ENCODE measurements at regions not wholly inside any gene's neighbourhood (a gene's known extent, or its start where the extent isn't known, plus 50 kb on each side); places are given as distances from the start of the nearest gene placed in this dataset.

DNA sequence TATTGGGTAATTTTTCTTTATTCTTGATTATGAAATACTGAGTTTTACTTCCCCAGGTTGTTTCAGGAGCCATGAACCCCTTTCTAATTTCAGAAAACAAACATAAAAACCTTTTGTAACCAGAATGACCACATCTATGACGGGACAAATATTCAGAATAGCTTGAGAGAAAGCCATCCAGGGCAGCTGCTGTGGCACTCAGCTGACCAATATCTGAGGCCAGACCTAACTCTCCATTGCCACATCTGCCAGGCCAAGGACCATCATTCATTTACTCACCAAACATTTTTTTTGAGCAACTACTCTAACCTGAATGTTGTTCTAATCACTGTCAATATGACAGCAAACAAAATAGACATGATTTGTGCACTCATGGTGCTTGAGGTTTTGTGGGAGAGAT, 608.3 kb upstream of the PKN2 start:
- DNase-seq (ENCODE audit: low read depth, low spot score): no peak
- in situ Hi-C loops (cut with HindIII; ENCODE audit: low pct_unique_long_range_greater_than_20kb, low sequenced_read_pairs): no loop called here

GRCh38 chr1:88079036-88079435, 605.0 kb upstream of the PKN2 start:
- DNase-seq (ENCODE audit: low read depth, low spot score): peak; percentile 29
- in situ Hi-C loops (cut with HindIII; ENCODE audit: low pct_unique_long_range_greater_than_20kb, low sequenced_read_pairs): no loop called here

DNA sequence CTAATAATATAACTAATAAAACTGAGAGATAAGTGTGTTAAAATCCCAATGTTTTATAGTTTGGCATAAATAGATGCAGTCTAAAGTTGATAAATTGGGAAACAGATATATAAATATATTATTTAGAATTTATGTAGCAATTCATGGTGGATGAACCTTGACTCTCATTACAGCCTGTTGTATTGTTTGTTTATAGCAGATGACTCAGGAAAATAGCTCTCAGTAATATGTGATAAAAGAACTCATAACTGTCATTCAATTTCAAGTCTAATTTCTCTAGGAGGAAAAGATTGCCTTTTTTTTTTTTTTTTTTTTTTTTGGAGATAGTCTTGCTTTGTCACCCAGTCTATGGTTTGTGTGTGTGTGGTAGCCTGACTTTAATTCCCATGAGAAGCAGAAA, 603.2 kb upstream of the PKN2 start:
- no peak for DNase-seq (ENCODE audit: low read depth, low spot score)
- in situ Hi-C loops (cut with HindIII; ENCODE audit: low pct_unique_long_range_greater_than_20kb, low sequenced_read_pairs): no loop called here

DNA sequence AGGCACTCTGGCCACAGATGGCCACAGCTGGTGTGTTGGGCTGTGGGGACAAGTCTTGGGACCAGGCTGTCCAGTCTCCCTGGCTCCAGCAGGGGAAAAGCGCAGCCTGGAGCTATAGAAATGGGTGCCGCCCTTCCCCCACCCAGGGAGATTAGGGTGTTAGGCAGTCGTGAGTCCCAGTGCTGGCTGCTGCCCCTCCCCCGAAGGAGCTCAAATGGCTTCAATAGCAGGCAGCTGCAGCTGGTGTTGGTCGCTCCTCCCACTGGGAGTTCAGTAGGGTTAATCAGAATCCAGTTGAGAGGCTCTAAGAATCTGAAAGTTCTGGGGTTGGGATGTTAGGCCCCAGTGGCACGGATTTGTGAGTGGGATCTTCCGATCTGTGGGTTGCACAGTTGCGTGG, 595.6 kb upstream of the PKN2 start:
- in situ Hi-C loops (cut with HindIII; ENCODE audit: low pct_unique_long_range_greater_than_20kb, low sequenced_read_pairs): no loop called here
- no peak for DNase-seq (ENCODE audit: low read depth, low spot score)

DNA sequence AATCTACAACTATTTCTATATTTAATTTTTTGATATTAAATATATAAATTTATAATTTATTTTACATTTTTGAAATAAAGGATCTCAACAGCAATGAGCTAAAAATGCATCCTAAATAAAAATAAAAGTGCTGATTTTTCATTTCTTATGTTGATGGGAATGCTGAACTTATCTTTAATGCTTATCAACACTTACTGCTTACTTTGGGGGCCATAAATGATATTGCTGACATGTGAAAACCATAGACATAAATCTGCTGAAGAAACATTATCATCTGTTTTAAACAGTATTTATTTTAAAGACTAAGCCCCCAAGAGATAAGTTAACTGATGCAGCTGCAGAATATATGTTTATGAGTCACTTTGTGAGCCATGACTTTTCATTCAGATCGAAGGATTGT, 594.1 kb upstream of the PKN2 start:
- in situ Hi-C loops (cut with HindIII; ENCODE audit: low pct_unique_long_range_greater_than_20kb, low sequenced_read_pairs): no loop called here
- DNase-seq (ENCODE audit: low read depth, low spot score): no peak

DNA sequence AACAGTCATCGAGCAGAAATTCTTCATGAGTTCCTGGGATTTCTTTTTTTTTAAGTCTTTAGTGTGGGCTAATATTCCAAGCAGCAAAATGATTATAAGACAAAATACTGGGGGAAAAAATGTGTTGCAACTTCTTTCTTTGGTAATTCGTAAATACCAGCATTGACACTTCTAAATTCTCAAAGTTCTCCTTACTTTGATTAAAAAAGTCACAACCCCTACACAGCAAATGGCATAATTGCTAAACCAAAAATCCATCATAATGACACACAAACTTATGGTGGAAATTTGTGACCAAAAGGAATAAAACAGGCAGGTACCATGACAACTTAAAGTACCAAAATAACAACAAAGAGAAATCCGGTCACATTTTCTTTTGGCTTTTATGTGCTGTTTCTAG, 585.2 kb upstream of the PKN2 start:
- in situ Hi-C loops (cut with HindIII; ENCODE audit: low pct_unique_long_range_greater_than_20kb, low sequenced_read_pairs): no loop called here
- no peak for DNase-seq (ENCODE audit: low read depth, low spot score)

GRCh38 chr1:88101041-88101440, 583.0 kb upstream of the PKN2 start:
- DNase-seq (ENCODE audit: low read depth, low spot score): no peak
- in situ Hi-C loops (cut with HindIII; ENCODE audit: low pct_unique_long_range_greater_than_20kb, low sequenced_read_pairs): no loop called here

- DNase-seq (ENCODE audit: low read depth, low spot score): no peak
- in situ Hi-C loops (cut with HindIII; ENCODE audit: low pct_unique_long_range_greater_than_20kb, low sequenced_read_pairs): no loop called here
Measured at GRCh38 chr1:88104236-88104635, 579.8 kb upstream of the PKN2 start.

- no peak for DNase-seq (ENCODE audit: low read depth, low spot score)
- in situ Hi-C loops (cut with HindIII; ENCODE audit: low pct_unique_long_range_greater_than_20kb, low sequenced_read_pairs): no loop called here
Measured at GRCh38 chr1:88104886-88105285, 579.2 kb upstream of the PKN2 start.

DNA sequence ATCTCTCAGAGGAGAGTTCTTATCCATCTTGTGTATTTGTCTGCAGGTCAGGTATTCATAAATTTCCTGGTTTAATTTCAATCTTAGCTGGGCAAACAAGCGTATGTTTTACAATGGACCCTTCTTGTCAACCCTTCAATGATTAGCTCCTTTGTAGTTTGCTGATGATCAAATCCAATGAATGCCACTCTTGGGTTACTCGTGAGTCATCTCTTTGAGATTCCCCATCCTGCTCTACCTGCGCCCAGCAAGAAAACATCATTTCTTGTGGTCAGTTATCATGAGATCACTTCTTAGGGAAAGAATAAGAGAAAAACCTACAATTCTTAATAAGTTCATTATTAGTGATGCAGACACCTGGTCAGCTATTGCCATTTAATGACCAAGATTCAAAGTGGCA, 572.3 kb upstream of the PKN2 start:
- in situ Hi-C loops (cut with HindIII; ENCODE audit: low pct_unique_long_range_greater_than_20kb, low sequenced_read_pairs): no loop called here
- no peak for DNase-seq (ENCODE audit: low read depth, low spot score)

DNA sequence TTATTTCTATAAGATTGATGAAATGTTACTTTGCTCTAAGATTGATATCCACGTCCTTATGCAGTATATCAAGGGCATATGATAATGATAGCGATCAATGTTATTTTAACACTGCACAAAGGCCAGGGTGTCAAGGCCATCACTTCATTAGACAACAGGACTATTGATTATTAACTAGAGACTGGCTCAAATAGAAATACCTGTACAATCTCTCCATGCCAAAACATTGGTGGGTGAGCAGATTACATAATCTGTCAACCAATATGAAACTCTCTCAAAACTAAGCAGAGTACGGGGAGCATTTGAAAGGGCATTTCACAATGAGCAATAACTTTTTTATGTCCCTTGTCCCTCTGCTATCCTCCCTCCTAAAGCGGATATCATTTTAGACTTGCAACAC, 566.5 kb upstream of the PKN2 start:
- no peak for DNase-seq (ENCODE audit: low read depth, low spot score)
- in situ Hi-C loops (cut with HindIII; ENCODE audit: low pct_unique_long_range_greater_than_20kb, low sequenced_read_pairs): no loop called here

DNA sequence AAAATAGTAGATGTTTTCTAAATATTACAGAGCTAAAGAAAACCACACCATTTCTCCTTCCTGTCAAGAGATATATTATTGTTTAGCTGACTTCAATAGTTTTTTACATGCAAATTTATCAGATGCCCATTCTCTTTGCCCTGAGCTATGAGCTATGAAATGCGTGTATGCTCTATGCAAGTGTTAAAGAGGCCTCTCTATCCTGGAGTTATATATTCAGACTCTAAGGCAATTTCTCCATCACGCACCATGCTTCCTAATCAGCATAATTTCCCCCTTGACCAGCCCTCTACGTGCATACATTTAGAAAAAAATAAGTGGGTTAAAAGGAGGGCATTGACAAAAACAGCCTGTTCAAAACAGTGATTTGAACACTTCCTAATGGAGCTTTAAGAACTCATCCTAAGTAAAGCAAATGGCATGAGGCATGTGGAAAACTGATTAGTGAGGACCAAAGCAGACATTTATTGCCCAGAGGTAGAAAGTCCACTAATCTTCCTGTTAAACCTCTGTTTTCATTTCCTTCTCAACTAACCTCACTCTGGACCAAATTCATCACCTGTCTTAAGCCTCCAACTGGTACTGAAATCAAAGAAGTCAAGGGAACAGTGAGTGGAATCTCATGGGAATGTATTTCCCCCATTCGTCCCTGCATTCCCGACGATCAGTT, 565.8 kb upstream of the PKN2 start:
- DNase-seq (ENCODE audit: low read depth, low spot score): no peak
- in situ Hi-C loops (cut with HindIII; ENCODE audit: low pct_unique_long_range_greater_than_20kb, low sequenced_read_pairs): no loop called here

- DNase-seq (ENCODE audit: low read depth, low spot score): no peak
- in situ Hi-C loops (cut with HindIII; ENCODE audit: low pct_unique_long_range_greater_than_20kb, low sequenced_read_pairs): no loop called here
Measured at GRCh38 chr1:88124614-88125013, 559.5 kb upstream of the PKN2 start.

DNA sequence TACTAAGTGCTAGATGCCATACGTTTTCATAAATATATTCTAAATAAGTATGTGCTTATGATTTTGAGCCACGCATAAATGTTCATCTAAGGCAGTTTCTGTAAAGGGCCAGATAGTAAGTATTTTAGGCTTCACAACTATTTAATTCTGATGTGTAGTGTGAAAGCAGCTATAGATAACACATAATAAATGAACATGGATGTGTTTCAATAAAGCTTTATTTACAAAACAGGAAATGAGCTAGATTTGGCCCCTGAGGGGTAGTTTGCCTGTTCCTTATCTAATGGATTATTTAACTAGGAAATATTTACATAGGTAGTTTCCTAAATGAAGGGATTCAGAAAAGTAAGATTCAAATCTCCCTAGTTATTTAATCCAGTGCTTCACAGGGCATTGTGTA, 557.6 kb upstream of the PKN2 start:
- DNase-seq (ENCODE audit: low read depth, low spot score): no peak
- in situ Hi-C loops (cut with HindIII; ENCODE audit: low pct_unique_long_range_greater_than_20kb, low sequenced_read_pairs): no loop called here

DNA sequence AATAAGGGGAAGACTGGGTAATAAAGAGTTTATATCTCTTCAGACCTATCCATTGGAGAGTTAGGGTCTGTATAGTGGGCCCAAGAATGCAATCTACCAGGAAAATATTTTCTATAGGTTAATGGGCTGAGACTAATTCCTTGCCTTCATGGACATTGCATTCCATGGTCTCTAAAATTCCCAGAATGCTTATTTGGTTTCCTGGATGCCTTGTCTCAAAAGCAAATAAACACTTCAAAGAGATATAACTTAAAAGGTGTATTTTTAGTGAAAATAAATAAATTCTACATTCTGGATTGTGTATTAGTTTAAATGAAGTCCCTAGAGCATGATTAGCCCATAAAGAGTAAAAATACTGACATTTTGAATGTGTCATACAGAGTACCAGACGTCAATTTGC, 550.1 kb upstream of the PKN2 start:
- DNase-seq (ENCODE audit: low read depth, low spot score): no peak
- in situ Hi-C loops (cut with HindIII; ENCODE audit: low pct_unique_long_range_greater_than_20kb, low sequenced_read_pairs): no loop called here

- in situ Hi-C loops (cut with HindIII; ENCODE audit: low pct_unique_long_range_greater_than_20kb, low sequenced_read_pairs): no loop called here
- DNase-seq (ENCODE audit: low read depth, low spot score): no peak
Measured at GRCh38 chr1:88134983-88135921, 548.8 kb upstream of the PKN2 start.

DNA sequence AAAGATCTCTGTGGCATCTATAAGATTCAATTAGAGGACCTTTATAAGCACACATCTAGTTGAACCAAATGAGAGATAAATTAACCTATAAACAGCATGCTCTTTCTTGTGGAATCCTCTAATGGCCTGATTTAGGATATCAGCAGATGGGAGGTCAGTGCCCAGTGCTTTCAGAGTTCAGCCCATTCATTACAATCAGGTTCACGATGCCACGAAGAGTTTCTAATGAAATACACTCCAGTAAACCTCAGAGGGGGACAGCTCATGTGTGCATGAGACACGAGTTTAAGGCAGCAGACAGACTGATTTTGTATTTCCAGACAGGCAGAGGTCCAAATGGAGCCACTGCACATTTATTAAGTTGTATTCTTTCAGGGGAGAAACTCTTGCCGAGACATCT, 544.4 kb upstream of the PKN2 start:
- no peak for DNase-seq (ENCODE audit: low read depth, low spot score)
- in situ Hi-C loops (cut with HindIII; ENCODE audit: low pct_unique_long_range_greater_than_20kb, low sequenced_read_pairs): no loop called here

DNA sequence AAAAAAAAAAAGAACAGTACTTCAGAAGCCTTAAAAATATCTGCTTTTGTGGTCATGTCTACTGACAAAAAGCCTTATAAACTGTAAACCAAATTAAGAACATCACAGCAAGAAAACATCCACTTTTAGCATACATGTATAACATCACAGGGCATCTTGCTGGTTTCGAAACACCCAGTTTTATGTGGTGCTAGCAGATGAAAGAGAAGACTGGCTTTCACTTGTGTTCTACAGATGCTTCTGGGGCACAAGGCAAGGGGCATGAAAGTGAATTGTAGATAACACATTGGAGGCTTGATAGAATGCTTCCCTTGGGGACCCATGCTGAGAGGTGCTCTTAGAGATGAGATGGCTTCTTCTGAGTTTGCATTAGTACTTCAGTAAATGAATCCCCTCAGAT, 543.7 kb upstream of the PKN2 start:
- in situ Hi-C loops (cut with HindIII; ENCODE audit: low pct_unique_long_range_greater_than_20kb, low sequenced_read_pairs): no loop called here
- no peak for DNase-seq (ENCODE audit: low read depth, low spot score)

GRCh38 chr1:88141499-88142074, 542.5 kb upstream of the PKN2 start:
- in situ Hi-C loops (cut with HindIII; ENCODE audit: low pct_unique_long_range_greater_than_20kb, low sequenced_read_pairs): no loop called here
- no peak for DNase-seq (ENCODE audit: low read depth, low spot score)

Measured in SK-MEL-5 (cell line).